Superior temporal gyrus (tissue), 1 donor: ENCODE measurements at regions not wholly inside any gene's neighbourhood (a gene's known extent, or its start where the extent isn't known, plus 50 kb on each side); places are given as distances from the start of the nearest gene placed in this dataset.

Experiments used
- DNase-seq: peaks from one replicate; pipeline ENCODE4 v3.0.0-alpha.2; 2016; ENCODE audit errors: extremely low spot score

GRCh38 chr16:6144463-6144862 is 1046.9 kb upstream of the EEF2KMT start:
- no peak for DNase-seq

- DNase-seq, result no peak
These were observed 1045.4 kb upstream of the EEF2KMT start for GRCh38 chr16:6143020-6143419.

GRCh38 chr16:6133009-6133557 is 1035.5 kb upstream of the EEF2KMT start:
- no peak for DNase-seq

DNA sequence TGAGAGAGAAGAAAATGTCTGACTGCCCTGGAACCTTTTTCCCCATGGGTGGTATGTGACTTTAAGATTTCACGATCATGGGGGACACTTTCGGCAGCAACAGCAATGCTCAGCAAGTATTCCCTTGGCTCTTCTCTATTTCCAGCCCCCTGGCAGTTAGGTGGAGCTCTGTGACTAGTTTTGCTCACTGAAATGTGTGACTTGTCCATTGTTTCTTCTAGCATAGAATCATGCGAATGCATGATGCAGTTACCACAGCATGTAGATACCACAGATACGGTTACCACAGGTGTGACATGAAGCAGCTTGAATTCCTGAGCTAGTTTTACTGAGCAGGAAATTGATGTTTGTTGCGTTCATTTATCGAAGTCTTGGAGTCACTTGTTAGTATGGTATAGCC is 1034.5 kb upstream of the EEF2KMT start:
- DNase-seq, result peak; percentile 58

- peak; percentile 59 for DNase-seq
These were observed 1034.0 kb upstream of the EEF2KMT start for GRCh38 chr16:6131526-6132050.

DNA sequence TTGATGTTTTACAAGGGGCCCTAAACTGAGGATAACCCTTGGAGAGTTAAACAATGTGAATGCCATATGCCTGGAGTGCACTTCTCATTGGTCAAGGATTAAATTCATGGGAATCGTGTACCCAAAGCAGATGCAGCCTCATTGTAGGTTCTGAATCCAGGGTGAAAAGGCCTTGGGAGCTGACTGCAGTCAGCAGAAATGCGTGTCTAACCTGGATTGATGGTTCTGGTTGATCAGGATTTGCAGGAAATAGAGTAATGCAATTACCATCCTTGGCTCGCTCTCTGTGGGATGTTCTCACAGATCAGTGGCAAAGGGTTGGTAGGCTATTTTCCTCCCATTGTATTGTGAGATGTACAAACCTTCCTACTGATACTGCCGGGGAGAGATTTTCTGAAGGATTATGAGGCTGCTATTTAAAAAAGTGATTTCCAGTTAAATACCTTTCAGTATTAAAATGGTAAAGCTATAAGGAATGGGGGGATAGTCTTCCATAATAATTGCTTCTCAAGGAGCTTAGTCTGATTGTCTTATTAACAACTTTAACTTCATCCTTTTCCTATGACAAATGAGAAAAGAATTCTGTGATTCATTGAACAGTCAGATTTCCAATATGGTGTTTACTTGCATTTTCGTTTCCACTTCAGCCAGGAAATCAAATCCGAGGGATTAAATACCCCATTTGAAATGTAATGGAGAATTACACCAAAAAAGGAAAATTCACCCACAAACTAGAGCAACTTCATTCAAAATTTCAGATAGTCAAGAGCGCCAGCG is 1028.1 kb upstream of the EEF2KMT start:
- DNase-seq, result no peak

- DNase-seq, result no peak
These were observed 1026.5 kb upstream of the EEF2KMT start for GRCh38 chr16:6124136-6124535.

GRCh38 chr16:6122401-6122800 is 1024.8 kb upstream of the EEF2KMT start:
- DNase-seq, result no peak

- DNase-seq, result no peak
These were observed 1017.1 kb upstream of the EEF2KMT start for GRCh38 chr16:6114691-6115090.

DNA sequence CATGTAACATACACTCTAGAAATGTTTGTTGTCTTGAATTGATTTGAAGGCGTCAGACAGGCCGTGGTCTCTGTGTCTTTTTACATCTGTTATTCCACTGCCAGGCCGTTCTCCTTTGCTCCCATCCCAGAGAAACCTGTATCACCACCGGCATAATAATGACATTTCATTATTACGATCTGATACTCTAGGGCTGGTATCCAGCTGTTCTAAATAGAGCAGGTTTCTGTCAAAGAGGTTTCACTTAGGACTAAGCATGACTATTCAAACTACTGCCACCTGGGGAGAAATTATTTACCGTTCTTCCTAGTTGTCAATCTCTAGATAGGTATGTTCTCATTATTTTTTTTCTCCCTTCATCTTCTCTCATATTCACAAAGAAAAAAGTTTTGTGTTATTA is 1016.2 kb upstream of the EEF2KMT start:
- no peak for DNase-seq

- no peak for DNase-seq
These were observed 1015.1 kb upstream of the EEF2KMT start for GRCh38 chr16:6112700-6113099.

DNA sequence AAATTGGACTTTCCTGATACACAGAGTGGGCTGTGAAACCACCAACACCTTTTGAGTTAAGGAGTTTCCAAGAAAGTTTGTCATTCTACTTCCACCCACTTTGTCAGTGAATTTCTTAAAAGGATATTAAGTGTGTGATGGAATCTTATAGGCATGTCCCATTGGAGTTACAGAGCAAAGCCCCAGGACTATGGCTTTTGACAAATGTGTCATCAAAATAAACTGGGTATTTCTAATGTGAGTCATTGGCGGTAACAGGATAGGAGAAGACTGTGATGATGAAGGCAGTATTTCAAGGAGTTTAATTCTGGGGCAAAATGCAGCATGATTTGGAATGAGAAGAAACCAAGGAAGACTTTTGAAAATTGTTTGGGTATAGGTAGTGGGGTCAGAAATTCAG is 1013.8 kb upstream of the EEF2KMT start:
- no peak for DNase-seq

GRCh38 chr16:6110346-6110745 is 1012.8 kb upstream of the EEF2KMT start:
- no peak for DNase-seq

DNA sequence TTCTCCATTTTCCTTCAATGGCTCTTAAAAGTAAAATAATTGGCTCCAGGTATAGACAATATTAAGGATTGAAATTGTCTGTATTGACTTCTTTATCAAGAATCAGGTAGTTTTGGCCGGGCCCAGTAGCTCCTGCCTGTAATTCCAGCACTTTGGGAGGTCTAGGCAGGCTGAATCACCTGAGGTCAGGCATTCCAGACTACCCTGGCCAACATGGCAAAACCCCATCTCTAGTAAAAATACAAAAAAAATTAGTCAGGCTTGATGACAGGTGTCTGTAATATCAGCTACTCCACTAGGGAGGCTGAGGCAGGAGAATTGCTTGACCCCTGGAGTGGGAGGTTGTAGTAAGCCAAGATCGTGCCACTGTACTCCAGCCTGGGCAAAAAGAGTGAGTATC is 1008.5 kb upstream of the EEF2KMT start:
- no peak for DNase-seq

DNA sequence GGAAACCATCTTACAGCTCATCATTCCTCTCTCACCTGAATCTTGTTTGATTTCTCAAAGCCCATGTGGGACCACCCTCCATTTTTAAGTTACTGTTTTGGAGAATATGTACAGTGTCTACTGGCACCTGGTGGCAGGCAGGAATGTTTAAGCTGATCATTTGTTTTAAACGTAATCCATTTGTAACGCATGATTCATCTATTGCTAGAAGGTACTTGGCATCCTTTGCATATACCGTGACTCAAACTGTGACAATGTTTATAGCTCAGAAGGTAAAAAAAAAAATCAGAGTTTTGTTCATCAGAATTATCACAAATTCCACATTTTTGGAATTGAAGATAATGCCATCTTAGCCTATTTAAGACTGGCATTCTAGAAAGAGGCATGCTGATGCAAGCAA is 1007.5 kb upstream of the EEF2KMT start:
- DNase-seq, result peak; percentile 38

DNA sequence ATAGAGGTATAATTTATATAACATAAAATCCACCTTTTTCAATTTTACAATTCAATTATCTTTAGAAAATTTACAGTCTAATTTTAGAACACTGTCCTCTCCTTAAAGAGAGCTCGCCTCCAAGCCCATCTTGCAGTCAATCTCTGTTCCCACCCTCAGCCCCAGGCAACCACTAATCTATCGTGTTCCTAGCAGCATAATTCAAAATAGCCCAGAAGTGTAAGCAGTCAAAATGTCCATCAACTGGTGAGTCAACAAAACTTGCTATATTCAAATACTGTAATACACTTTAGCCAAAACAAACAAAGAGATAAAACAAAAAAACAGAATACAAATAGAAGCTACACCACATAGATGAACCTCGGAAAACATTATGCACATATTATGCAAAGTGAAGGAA is 1006.8 kb upstream of the EEF2KMT start:
- DNase-seq, result no peak

- DNase-seq, result no peak
These were observed 1006.0 kb upstream of the EEF2KMT start for GRCh38 chr16:6103561-6103960.

DNA sequence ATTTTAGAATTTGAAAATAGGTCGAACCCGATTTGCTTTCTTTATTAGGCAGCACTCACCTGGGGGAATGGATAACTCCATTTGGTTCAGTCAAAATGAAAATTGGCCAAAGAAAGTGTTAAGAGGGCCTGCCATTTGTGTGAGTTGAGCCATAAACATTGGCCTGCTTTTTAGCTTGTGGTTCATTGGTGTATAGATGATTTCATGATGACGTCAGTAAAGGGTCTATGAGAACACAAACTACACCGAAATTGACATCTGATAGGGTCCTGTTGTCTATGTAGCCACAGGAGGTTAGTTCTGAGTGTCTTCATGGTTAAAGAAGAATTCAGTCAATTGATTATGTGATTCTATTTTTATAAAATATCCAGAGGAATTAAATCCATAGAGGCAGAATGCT is 1001.5 kb upstream of the EEF2KMT start:
- DNase-seq, result no peak

GRCh38 chr16:6096931-6097670 is 999.5 kb upstream of the EEF2KMT start:
- DNase-seq, result peak; percentile 22

- no peak for DNase-seq
These were observed 997.8 kb upstream of the EEF2KMT start for GRCh38 chr16:6095414-6095813.

DNA sequence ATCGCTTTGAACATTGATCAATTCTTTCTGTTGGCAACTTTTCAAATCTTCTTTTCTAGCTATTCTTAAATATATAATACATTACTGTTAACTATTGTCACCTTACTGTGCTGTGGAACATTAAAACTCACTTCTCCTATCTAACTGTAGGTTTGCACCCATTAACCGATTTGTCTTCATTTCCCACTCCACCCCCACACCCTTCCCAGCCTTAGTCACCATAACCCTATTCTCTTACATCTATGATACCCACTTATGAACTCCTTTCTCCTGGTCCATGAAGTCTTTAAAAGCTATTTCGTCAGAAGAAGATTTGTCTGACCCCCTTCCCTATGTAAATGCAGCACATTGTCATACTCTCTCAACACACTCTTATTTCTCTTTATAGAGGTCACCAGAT is 993.4 kb upstream of the EEF2KMT start:
- no peak for DNase-seq

GRCh38 chr16:6081320-6081976 is 983.9 kb upstream of the EEF2KMT start:
- DNase-seq, result peak; percentile 82
